Body of pancreas (tissue), 4 donors: ENCODE measurements at regions not wholly inside any gene's neighbourhood (a gene's known extent, or its start where the extent isn't known, plus 50 kb on each side); places are given as distances from the start of the nearest gene placed in this dataset.

Experiments used
- POLR2A ChIP-seq, 3 donors: fragments of 450-650 bp; IDR thresholded peaks; one replicate each; pipeline ENCODE4 v1.6.1; 2016; ENCODE audit warnings: antibody characterized with exemption in 3 of 3, mild to moderate bottlenecking in 2 of 3
- TF ChIP-seq, protein P1 (sequence below), 7 experiments: fragments of 450-650 bp in 4 of 7; fragments of 200-600 bp in 3 of 7; sonication (generic) in 3 of 7; IDR thresholded peaks; one replicate each; pipeline ENCODE4 v1.5.1; 2016 to 2019; ENCODE audit warnings: antibody characterized with exemption in 7 of 7

GRCh38 chr17:34117811-34118210, 137.3 kb upstream of the CCL2 start:
- no peak for TF ChIP-seq POLR2A (IDR thresholded peaks at IDR 0.05)
- TF ChIP-seq, protein P1, sequence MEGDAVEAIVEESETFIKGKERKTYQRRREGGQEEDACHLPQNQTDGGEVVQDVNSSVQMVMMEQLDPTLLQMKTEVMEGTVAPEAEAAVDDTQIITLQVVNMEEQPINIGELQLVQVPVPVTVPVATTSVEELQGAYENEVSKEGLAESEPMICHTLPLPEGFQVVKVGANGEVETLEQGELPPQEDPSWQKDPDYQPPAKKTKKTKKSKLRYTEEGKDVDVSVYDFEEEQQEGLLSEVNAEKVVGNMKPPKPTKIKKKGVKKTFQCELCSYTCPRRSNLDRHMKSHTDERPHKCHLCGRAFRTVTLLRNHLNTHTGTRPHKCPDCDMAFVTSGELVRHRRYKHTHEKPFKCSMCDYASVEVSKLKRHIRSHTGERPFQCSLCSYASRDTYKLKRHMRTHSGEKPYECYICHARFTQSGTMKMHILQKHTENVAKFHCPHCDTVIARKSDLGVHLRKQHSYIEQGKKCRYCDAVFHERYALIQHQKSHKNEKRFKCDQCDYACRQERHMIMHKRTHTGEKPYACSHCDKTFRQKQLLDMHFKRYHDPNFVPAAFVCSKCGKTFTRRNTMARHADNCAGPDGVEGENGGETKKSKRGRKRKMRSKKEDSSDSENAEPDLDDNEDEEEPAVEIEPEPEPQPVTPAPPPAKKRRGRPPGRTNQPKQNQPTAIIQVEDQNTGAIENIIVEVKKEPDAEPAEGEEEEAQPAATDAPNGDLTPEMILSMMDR (IDR thresholded peaks at IDR 0.05): no peak
